ENCODE measurements at regions not wholly inside any gene's neighbourhood (a gene's known extent, or its start where the extent isn't known, plus 50 kb on each side); places are given as distances from the start of the nearest gene placed in this dataset.
A peak's percentile ranks its signal among the peaks of the same experiment; 100 is the strongest.
"Not testable (repeated sequence)": the region's sequence is repeated elsewhere in the genome, so short reads cannot be mapped to it uniquely, and the experiment has no call there.

GRCh38 chr2:38483776-38484501, 106.9 kb upstream of the ATL2 start:
- no peak for DNase-seq (ENCODE audit: low read depth in 2 of 3, low spot score in 2 of 3)

GRCh38 chr2:38482710-38483109, 105.6 kb upstream of the ATL2 start:
- DNase-seq (ENCODE audit: low read depth in 2 of 3, low spot score in 2 of 3): not testable (repeated sequence)

GRCh38 chr2:38480617-38481016, 103.5 kb upstream of the ATL2 start:
- no peak for DNase-seq (ENCODE audit: low read depth in 2 of 3, low spot score in 2 of 3)

DNA sequence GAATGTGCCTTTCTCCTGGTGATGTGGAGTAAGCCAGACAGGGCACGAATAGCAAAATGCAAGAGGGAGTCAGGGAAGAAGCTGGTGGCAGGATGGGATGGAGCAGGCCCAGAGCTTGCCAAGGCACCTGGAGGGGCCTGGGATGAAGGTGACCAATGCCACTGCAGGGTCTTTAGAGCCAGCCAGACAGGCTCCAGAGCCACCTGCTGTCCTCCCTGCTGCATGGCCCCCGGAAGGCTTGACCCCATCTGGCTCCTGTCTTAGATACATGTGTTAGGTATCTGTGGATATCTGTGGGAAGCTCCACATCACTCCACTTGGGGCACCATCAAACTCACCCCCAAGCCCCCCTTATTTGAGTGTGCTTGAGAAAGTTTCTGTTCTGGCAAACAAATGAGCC, 99.9 kb upstream of the ATL2 start:
- no peak for DNase-seq (ENCODE audit: low read depth in 2 of 3, low spot score in 2 of 3)

DNA sequence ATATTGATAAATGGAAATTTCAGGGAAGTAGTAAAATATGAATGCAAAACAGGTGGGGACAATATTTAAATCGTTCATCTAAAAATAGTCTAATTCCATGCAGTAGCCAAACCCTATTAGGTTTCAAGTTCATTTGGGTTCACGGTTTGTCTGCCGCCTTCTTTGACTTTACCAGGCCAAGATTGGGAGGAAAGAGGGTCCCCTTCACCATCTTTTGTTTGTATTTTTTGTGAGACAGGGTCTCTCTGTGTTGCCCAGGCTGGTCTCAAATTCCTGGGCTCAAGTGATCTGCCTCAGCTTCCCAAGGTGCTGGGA, 98.5 kb upstream of the ATL2 start:
- no peak for DNase-seq (ENCODE audit: low read depth in 2 of 3, low spot score in 2 of 3)

GRCh38 chr2:38474715-38475566, 97.9 kb upstream of the ATL2 start:
- DNase-seq (ENCODE audit: low read depth in 2 of 3, low spot score in 2 of 3): no peak

- no peak for DNase-seq (ENCODE audit: low read depth in 2 of 3, low spot score in 2 of 3)
Observed at GRCh38 chr2:38474021-38474456, 97.0 kb upstream of the ATL2 start.

- DNase-seq (ENCODE audit: low read depth in 2 of 3, low spot score in 2 of 3): no peak
Observed at GRCh38 chr2:38473333-38474005, 96.4 kb upstream of the ATL2 start.

GRCh38 chr2:38470115-38470514, 93.0 kb upstream of the ATL2 start:
- no peak for DNase-seq (ENCODE audit: low read depth in 2 of 3, low spot score in 2 of 3)

- DNase-seq (ENCODE audit: low read depth in 2 of 3, low spot score in 2 of 3): no peak
Observed at GRCh38 chr2:38467768-38468455, 90.8 kb upstream of the ATL2 start.

- no peak for DNase-seq (ENCODE audit: low read depth in 2 of 3, low spot score in 2 of 3)
Observed at GRCh38 chr2:38466876-38467767, 90.0 kb upstream of the ATL2 start.

GRCh38 chr2:38466409-38466808, 89.3 kb upstream of the ATL2 start:
- DNase-seq (ENCODE audit: low read depth in 2 of 3, low spot score in 2 of 3): no peak

- DNase-seq (ENCODE audit: low read depth in 2 of 3, low spot score in 2 of 3): no peak
Observed at GRCh38 chr2:38465789-38466127, 88.7 kb upstream of the ATL2 start.

DNA sequence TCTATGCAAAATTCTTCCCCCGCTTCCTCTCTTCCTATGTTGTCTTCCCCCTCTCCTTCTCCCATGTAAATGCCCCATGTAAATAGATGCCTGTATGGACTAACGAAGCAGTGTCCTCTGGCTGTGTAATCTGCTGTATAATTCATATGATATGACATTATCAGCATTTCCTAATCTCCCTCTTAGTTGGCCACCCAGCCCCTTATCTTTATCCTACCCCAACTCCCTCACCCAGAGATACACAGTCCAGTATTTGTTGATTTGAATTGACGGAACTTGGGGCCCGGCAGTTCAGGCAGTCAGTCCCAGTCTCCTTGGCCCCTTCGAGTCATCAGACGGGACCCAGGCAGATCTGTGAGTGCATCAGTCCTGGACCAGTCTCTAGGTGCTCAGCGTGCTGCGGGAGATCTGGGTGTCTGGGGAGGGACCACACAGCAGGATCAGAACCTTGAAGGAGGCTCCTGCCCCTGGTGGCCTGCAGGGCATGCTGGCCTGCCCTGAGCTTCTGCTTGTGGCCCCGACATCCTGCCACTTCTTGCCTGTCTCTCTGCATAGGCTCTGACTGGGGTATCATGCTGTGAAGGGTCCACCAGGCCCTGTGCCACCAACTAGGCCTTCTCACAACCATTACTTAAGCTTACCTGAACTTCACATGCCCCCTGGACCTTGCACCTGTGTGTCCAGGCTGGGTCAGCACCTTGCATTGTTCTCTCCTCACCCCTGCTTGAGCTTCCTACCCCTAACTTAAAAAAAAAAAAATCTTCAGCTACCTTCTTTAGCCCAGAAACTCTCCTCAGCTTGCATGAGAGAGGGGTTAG, 88.1 kb upstream of the ATL2 start:
- DNase-seq (ENCODE audit: low read depth in 2 of 3, low spot score in 2 of 3): no peak

- DNase-seq (ENCODE audit: low read depth in 2 of 3, low spot score in 2 of 3): no peak
Observed at GRCh38 chr2:38463752-38464151, 86.7 kb upstream of the ATL2 start.

DNA sequence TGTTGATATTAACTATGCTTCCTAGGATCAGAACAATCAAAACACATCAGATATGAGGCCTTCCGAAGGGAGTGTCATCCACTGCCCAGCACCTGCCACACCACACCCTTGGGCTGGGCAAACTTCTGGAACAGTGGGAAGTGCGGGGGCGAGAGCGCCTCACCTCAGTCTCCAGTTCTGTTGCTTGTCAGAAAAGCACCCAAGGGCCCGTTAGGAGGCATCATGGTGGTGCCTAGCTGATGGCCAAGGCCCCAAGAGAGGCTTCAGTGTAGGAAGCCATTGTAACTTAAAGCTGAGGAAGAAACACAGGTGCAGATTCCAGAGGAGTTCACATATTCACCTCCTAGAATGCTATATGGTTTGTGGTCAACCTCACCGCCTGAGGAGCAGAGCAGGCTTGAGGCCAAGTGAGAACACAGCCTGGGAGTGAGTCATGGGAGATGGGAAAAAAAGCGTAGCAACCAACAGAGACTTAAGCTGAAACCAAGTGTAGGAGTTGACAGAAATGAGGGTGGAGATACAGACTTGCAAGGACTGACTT, 85.1 kb upstream of the ATL2 start:
- peak in 2 of 3 experiments; percentile 14 to 30 for DNase-seq (ENCODE audit: low read depth in 2 of 3, low spot score in 2 of 3)

DNA sequence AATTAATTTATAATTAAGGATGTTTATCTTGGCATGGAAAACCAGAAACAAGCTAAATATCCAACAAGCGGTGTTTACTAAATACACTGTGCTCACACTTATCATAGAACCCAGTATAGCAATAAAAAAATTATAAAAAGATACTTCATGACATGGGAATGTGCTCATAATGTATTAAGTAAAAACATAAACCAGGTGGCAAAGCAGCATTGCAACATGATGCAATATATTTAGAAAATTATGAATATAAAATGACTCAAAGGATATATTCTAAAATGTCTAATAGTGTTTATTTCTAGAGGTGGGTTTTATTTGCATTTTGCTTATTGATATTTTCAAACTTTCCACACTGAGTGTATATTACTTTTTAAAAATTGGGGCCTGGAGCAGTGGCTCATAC, 84.4 kb upstream of the ATL2 start:
- no peak for DNase-seq (ENCODE audit: low read depth in 2 of 3, low spot score in 2 of 3)

- DNase-seq (ENCODE audit: low read depth in 2 of 3, low spot score in 2 of 3): no peak
Observed at GRCh38 chr2:38460313-38460712, 83.2 kb upstream of the ATL2 start.

GRCh38 chr2:38454081-38454480, 77.0 kb upstream of the ATL2 start:
- no peak for DNase-seq (ENCODE audit: low read depth in 2 of 3, low spot score in 2 of 3)
